GM19467 (cell line): ENCODE measurements at regions not wholly inside any gene's neighbourhood (a gene's known extent, or its start where the extent isn't known, plus 50 kb on each side); places are given as distances from the start of the nearest gene placed in this dataset.

ENCODE experiments used
- ATAC-seq: cut with Tn5 transposase; IDR thresholded peaks from one replicate; pipeline ENCODE4 v1.9.1; 2021; ENCODE audit warnings: mild to moderate bottlenecking, moderate library complexity; ENCODE audit not compliant: unreplicated experiment

DNA sequence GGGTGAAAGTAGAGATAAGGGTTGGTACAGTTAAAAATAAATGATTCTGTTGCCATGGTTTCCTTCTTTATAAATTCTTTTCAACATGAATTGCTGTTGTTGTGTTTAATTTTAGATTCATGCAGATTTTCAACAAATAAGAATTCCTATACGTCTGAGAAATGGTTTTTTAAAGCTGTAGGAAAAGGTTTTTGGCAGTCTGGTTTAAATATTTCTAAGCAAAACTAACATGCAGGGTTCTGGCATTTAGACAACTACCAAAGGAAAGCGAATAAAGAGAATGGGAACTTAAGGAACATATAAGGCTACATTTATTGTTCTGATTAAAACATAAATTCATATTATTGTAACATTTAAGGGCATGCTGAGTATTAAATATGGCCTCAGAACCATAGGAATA lies 203.0 kb upstream of the MIR17HG start:
- no peak for ATAC-seq

- ATAC-seq: no peak
Observed at GRCh38 chr13:91145571-91146205, 201.8 kb upstream of the MIR17HG start.

DNA sequence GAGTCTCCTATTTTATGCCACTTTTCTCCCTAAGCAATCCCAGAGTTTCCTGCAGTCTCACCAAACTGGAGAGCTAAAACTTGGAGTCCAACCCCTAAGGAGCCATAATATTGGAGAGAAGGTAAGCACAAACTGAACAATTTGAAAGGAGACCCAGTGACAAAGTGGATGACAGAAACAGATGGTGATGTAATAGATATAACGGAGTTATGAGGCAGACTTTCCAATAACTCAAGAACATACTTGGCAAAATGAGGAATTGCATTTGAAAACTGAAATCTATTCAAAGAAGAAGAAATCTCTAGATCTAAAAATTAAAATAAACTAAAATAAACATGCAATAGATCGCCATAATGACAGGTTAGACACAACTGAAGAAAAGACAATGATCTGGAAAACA lies 200.9 kb upstream of the MIR17HG start:
- no peak for ATAC-seq

- no peak for ATAC-seq
Observed at GRCh38 chr13:91148098-91148497, 199.4 kb upstream of the MIR17HG start.

GRCh38 chr13:91151921-91152320 lies 195.6 kb upstream of the MIR17HG start:
- no peak for ATAC-seq

- no peak for ATAC-seq
Observed at GRCh38 chr13:91153372-91153771, 194.1 kb upstream of the MIR17HG start.

GRCh38 chr13:91154558-91155353 lies 192.7 kb upstream of the MIR17HG start:
- ATAC-seq: peak; percentile 89

- ATAC-seq: no peak
Observed at GRCh38 chr13:91155512-91156114, 191.9 kb upstream of the MIR17HG start.

GRCh38 chr13:91157273-91158016 lies 190.0 kb upstream of the MIR17HG start:
- no peak for ATAC-seq

DNA sequence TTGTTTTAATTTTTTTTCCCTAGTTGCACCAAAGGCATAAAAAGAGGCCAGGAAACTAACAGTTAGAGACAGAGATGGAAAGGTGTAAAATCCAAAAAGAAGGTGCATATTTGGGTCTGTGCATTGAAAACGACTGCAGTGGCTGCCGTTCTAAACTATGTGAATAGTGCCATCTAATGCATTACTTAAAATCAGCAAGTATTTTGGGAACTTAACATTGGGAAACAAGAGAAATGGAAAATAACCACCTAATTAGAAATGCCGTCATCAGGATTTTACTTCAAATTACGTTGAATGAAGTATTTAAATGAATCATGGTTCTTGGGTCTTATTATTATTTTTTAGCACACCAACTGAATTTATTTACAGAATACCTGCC lies 189.5 kb upstream of the MIR17HG start:
- ATAC-seq: no peak

DNA sequence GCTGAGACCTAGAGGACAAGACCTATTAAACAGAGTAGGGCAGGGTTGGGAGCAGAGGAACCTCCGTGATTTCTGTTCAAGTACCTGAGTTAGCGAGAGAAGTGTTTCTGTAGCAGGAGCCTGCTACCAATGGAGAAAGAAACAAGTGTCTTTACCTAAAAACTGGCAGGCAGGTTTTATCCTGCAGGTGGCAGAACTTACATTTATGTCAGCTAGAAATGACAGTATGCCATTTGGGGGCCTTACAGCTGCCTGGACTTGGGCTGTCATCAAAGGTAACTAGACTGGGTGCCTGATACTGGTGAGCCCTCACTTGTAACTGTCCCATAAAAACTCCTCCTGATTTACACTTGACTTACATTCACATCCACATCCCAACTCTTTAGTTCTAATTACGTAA lies 185.3 kb upstream of the MIR17HG start:
- no peak for ATAC-seq

GRCh38 chr13:91162589-91162988 lies 184.9 kb upstream of the MIR17HG start:
- no peak for ATAC-seq

GRCh38 chr13:91165758-91166157 lies 181.7 kb upstream of the MIR17HG start:
- no peak for ATAC-seq

DNA sequence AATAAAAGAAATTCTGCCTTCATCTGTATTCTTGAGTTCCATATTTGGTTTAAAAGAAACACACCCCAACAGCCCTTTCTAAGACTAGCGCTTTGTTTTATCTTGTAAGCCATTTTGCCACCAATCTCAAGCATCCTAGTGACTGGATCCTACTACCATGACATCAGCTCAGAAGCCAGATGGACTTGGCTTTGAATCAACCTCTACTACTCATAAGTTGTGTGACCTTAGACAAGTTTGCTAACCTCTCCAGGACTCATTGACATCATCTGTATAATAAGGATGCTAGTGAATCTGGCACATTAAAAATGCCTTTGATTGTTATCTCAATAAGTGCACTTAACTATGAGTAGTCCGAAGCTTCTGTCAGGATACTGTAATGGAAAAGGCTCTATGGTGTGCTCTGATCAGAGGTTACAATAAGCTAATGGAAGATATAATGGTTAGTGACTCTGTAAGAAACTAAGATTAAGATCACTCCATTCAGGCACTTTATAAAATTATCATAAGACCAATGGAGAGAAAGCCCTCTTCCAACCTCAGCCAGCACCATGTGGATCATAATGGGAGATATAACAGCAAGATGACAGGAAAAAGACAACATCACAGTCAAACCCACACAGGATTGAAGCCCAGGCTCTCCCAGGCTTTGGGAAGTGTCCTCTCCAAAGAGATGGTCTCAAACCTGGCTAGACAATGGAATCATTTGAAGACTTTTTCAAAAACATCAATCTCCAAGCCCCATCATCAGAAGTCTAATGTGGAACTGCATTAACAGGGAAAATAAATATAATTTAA lies 180.6 kb upstream of the MIR17HG start:
- ATAC-seq: no peak

DNA sequence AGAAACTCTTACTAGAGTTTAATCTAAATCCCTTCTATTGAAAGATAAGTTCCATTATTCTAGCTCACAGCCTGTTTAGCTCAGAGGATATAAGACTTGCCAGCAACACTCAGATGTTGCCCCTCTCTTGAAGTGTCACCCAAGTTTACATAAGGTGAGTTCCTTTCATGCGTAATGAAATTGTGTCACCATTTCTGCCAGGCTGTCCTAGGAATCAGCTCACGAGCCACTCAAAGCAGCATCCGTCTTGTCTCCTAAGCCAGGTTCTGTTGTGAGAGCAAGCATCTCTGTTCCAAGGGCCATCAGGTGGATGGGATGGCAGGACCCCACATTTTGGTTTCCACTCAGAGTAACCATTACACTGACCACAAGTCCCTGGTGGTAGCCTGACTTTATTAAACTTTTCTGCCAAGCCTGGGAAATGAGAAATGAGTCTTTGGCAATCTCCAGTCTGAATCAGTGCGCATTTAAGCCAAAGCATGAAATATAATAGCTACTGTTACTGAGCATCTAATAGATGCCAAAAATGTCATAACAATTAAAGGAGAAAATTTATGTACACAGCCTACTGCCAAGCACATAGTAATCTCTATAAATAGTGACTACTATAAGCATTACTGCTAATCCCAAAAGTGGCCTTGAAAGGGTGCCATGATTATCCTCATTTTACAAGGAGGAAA lies 179.6 kb upstream of the MIR17HG start:
- no peak for ATAC-seq

- no peak for ATAC-seq
Observed at GRCh38 chr13:91168386-91168711, 179.1 kb upstream of the MIR17HG start.

GRCh38 chr13:91169321-91170050 lies 178.0 kb upstream of the MIR17HG start:
- ATAC-seq: no peak

DNA sequence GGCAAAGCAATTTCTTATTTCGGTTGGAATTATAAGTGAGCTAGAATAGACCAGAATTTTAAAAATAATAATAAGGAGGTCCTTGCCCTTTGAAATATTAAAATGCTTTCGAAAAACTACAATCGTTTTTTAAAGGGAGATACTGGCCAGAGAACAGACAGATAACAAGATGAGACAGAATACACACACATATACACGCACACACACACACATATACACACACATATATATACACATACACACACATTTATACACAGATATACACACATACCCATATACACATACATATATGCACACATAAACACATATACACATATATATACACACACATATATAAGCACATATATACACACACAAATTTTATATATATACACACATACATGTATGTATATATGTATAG lies 175.3 kb upstream of the MIR17HG start:
- ATAC-seq: no peak

DNA sequence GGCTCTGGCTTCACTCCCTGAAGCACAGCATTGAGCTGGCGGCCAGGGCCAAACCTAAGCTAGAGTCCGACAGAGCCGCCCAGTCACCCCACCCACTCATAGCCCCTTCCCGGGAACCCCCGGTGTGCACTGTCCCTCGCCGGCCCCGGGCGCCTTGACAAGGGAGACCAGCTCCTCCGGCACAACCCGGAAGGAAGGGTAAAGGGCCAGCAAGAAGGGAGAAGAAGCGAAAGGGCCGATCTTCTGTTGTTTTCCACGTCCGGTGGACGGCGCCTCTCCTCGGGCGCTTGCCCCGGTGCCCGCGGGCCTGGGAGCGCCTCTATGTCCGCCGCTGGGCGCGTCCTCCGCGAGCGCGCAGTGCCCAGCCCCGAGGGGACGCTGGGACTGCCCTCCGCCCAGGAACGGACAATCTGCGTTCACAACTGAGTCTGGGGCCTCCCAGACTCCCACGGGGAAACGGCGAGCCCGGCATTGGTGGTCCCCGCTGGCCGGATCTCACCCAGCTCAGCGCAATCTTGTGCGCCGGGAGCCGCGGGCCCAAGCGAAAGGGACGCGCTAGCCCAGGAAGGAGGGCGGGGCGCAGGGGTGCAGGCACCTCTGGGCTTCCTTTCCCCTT lies 172.5 kb upstream of the MIR17HG start:
- ATAC-seq: no peak
